ENCODE measurements at regions not wholly inside any gene's neighbourhood (a gene's known extent, or its start where the extent isn't known, plus 50 kb on each side); places are given as distances from the start of the nearest gene placed in this dataset.
"Not testable (repeated sequence)": the region's sequence is repeated elsewhere in the genome, so short reads cannot be mapped to it uniquely, and the experiment has no call there.

GRCh38 chr1:203561761-203562160, 64.9 kb upstream of the ATP2B4 start:
- TF ChIP-seq CTCF (IDR thresholded peaks at IDR 0.05); POLR2AphosphoS5 (IDR thresholded peaks at IDR 0.05; ENCODE audit: low read depth, low read length): not testable (repeated sequence)

Measured in Panc1 (cell line).